ENCODE measurements at regions not wholly inside any gene's neighbourhood (a gene's known extent, or its start where the extent isn't known, plus 50 kb on each side); places are given as distances from the start of the nearest gene placed in this dataset.
A peak's percentile ranks its signal among the peaks of the same experiment; 100 is the strongest.

DNA sequence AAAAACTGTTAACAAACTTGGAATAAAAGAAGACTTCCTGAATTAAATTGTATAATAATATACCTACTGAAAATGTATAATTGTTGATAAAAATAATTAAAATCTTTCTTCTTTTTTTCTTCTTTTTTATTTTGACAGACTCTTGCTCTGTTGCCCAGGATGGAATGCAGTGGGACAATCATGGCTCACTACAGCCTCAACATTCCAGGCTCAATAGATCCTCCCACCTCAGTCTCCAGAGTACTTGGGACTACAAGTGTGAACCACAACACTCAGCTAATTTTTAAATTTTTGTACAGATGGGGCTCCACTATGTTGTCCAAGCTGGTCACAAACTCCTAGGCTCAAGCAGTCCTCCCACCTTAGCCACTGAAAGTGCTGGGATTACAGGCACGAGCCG, 1063.8 kb upstream of the CNTN5 start:
- DNase-seq (ENCODE audit: low spot score) (peak; percentile 28), ATAC-seq (peak; percentile 46; the same call in 2 of the 3 replicates)
- Histone ChIP-seq H3K4me1 (ENCODE audit: insufficient read depth) (no peaks in the 10 kb centered on the region), H3K4me3 (no peak overlapping the region), H3K4me2 (no peak overlapping the region), H4K20me1 (replicated peaks; ENCODE audit: insufficient read depth) (no peaks in the 10 kb centered on the region), H3K27ac (ENCODE audit: low read depth) (no peak overlapping the region), H3K36me3 (ENCODE audit: insufficient read depth) (no peaks in the 10 kb centered on the region), H3K79me2 (replicated peaks; ENCODE audit: insufficient read depth) (no peaks in the 10 kb centered on the region), H3K9me2 (ENCODE audit: insufficient read depth) (no peaks in the 10 kb centered on the region), H3K27me3 (ENCODE audit: insufficient read depth) (no peaks in the 10 kb centered on the region), H3F3A (replicated peaks; ENCODE audit: low read depth) (no peaks in the 10 kb centered on the region), H2AFZ (peak overlapping the region; percentile 16; the same call in 1 of the 2 replicates)
- no peaks in the 10 kb centered on the region for H3K9me3 Mint-ChIP-seq
- H3K36me3 Mint-ChIP-seq (ENCODE audit: low read depth) = no peaks in the 10 kb centered on the region
- H3K4me1 Mint-ChIP-seq = no peaks in the 10 kb centered on the region
- H3K27me3 Mint-ChIP-seq (ENCODE audit: insufficient read depth, low read depth, poor library complexity) = no peaks in the 10 kb centered on the region
- H3K4me3 Mint-ChIP-seq = no peak overlapping the region
- no peak overlapping the region for H3K27ac Mint-ChIP-seq
- no peak for TF ChIP-seq JUNB (IDR thresholded peaks at IDR 0.05; ENCODE audit: unreplicated experiment)
- no peak for TF ChIP-seq ZNF331 (CRISPR knock-in tag; IDR thresholded peaks at IDR 0.05; ENCODE audit: low read depth)
- TF ChIP-seq, protein P1, sequence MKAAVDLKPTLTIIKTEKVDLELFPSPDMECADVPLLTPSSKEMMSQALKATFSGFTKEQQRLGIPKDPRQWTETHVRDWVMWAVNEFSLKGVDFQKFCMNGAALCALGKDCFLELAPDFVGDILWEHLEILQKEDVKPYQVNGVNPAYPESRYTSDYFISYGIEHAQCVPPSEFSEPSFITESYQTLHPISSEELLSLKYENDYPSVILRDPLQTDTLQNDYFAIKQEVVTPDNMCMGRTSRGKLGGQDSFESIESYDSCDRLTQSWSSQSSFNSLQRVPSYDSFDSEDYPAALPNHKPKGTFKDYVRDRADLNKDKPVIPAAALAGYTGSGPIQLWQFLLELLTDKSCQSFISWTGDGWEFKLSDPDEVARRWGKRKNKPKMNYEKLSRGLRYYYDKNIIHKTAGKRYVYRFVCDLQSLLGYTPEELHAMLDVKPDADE (IDR thresholded peaks at IDR 0.05) = no peak
- no peak for TF ChIP-seq CREB1 (CRISPR knock-in tag; IDR thresholded peaks at IDR 0.05; ENCODE audit: low read depth)
- TF ChIP-seq, protein P2, sequence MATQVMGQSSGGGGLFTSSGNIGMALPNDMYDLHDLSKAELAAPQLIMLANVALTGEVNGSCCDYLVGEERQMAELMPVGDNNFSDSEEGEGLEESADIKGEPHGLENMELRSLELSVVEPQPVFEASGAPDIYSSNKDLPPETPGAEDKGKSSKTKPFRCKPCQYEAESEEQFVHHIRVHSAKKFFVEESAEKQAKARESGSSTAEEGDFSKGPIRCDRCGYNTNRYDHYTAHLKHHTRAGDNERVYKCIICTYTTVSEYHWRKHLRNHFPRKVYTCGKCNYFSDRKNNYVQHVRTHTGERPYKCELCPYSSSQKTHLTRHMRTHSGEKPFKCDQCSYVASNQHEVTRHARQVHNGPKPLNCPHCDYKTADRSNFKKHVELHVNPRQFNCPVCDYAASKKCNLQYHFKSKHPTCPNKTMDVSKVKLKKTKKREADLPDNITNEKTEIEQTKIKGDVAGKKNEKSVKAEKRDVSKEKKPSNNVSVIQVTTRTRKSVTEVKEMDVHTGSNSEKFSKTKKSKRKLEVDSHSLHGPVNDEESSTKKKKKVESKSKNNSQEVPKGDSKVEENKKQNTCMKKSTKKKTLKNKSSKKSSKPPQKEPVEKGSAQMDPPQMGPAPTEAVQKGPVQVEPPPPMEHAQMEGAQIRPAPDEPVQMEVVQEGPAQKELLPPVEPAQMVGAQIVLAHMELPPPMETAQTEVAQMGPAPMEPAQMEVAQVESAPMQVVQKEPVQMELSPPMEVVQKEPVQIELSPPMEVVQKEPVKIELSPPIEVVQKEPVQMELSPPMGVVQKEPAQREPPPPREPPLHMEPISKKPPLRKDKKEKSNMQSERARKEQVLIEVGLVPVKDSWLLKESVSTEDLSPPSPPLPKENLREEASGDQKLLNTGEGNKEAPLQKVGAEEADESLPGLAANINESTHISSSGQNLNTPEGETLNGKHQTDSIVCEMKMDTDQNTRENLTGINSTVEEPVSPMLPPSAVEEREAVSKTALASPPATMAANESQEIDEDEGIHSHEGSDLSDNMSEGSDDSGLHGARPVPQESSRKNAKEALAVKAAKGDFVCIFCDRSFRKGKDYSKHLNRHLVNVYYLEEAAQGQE (IDR thresholded peaks at IDR 0.05; ENCODE audit: unreplicated experiment) = no peak
- TF ChIP-seq EZH2 (IDR thresholded peaks at IDR 0.05; ENCODE audit: low read depth, unreplicated experiment) = no peak
- TF ChIP-seq POLR2AphosphoS5 (IDR thresholded peaks at IDR 0.05; ENCODE audit: low read depth) = no peak
- TF ChIP-seq STAT1 (IDR thresholded peaks at IDR 0.05; ENCODE audit: unreplicated experiment) = no peak
- TF ChIP-seq, protein P3, sequence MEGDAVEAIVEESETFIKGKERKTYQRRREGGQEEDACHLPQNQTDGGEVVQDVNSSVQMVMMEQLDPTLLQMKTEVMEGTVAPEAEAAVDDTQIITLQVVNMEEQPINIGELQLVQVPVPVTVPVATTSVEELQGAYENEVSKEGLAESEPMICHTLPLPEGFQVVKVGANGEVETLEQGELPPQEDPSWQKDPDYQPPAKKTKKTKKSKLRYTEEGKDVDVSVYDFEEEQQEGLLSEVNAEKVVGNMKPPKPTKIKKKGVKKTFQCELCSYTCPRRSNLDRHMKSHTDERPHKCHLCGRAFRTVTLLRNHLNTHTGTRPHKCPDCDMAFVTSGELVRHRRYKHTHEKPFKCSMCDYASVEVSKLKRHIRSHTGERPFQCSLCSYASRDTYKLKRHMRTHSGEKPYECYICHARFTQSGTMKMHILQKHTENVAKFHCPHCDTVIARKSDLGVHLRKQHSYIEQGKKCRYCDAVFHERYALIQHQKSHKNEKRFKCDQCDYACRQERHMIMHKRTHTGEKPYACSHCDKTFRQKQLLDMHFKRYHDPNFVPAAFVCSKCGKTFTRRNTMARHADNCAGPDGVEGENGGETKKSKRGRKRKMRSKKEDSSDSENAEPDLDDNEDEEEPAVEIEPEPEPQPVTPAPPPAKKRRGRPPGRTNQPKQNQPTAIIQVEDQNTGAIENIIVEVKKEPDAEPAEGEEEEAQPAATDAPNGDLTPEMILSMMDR (conservative IDR thresholded peaks at IDR 0.05; ENCODE audit: low read depth in 2 of 2) = no peak
- TF ChIP-seq NANOG (IDR thresholded peaks at IDR 0.05; ENCODE audit: borderline replicate concordance) = no peak
- no peak for TF ChIP-seq ZNF114 (CRISPR knock-in tag; IDR thresholded peaks at IDR 0.05)
- no peak for TF ChIP-seq EZH2phosphoT487 (IDR thresholded peaks at IDR 0.05; ENCODE audit: unreplicated experiment)
- no peak for TF ChIP-seq ZNF462 (CRISPR knock-in tag; IDR thresholded peaks at IDR 0.05)

Measured in GM23338 (cell line).